CD14-positive monocyte (primary cell): ENCODE measurements at regions not wholly inside any gene's neighbourhood (a gene's known extent, or its start where the extent isn't known, plus 50 kb on each side); places are given as distances from the start of the nearest gene placed in this dataset.

ENCODE experiments used
- DNase-seq, 3 donors: peaks; one replicate each; pipeline ENCODE4 v3.0.0-alpha.2; 2011 to 2022
- H2AFZ ChIP-seq: 2 replicates; pipeline ENCODE4 v1.6.0; 2012; ENCODE audit warnings: mild to moderate bottlenecking, low read depth, low read length, inconsistent platforms; ENCODE audit not compliant: insufficient read depth, poor library complexity, severe bottlenecking
- H3K27ac ChIP-seq, 2 donors: 1 replicate in 1 of 2; 2 replicates in 1 of 2; pipeline ENCODE4 v1.5.1; 2012 to 2013; ENCODE audit warnings: low read length in 2 of 2, control low read depth in 1 of 2, inconsistent platforms in 1 of 2, low read depth in 1 of 2, mild to moderate bottlenecking in 1 of 2
- H3K27me3 ChIP-seq, 2 donors: one replicate each; pipeline versions ENCODE4 v1.6.0 to v1.6.1; 2011 to 2013; ENCODE audit warnings: low read length in 2 of 2; ENCODE audit not compliant: control insufficient read depth in 2 of 2, insufficient read depth in 2 of 2
- H3K36me3 ChIP-seq, 2 donors: replicated peaks in 1 of 2; 1 replicate in 1 of 2; 2 replicates in 1 of 2; pipeline versions ENCODE4 v1.5.1 to v1.6.1; 2012 to 2013; ENCODE audit warnings: low read length in 2 of 2, control low read depth in 1 of 2, inconsistent platforms in 1 of 2, mild to moderate bottlenecking in 1 of 2; ENCODE audit not compliant: insufficient read depth in 2 of 2, control insufficient read depth in 1 of 2
- H3K4me1 ChIP-seq, 2 donors: 1 replicate in 1 of 2; 2 replicates in 1 of 2; pipeline versions ENCODE4 v1.5.1 to v1.6.1; 2012 to 2013; ENCODE audit warnings: low read length in 2 of 2, control low read depth in 1 of 2, inconsistent platforms in 1 of 2, mild to moderate bottlenecking in 1 of 2, moderate library complexity in 1 of 2; ENCODE audit not compliant: insufficient read depth in 2 of 2, control insufficient read depth in 1 of 2
- H3K4me2 ChIP-seq: replicated peaks from 2 replicates; pipeline ENCODE3; 2012; ENCODE audit warnings: low read length, moderate library complexity, mild to moderate bottlenecking; ENCODE audit not compliant: poor library complexity, severe bottlenecking; ENCODE audit errors: extremely low read depth
- H3K4me3 ChIP-seq, 3 experiments: fragments of 200-600 bp in 1 of 3; sonication (generic) in 1 of 3; replicated peaks in 1 of 3; 1 replicate in 2 of 3; 2 replicates in 1 of 3; pipeline ENCODE4 v1.5.1; 2011 to 2013; ENCODE audit warnings: low read length in 3 of 3, mild to moderate bottlenecking in 3 of 3, control low read depth in 2 of 3, low read depth in 2 of 3, inconsistent platforms in 1 of 3, moderate library complexity in 1 of 3
- H3K79me2 ChIP-seq: 2 replicates; pipeline ENCODE4 v1.6.0; 2012; ENCODE audit warnings: mild to moderate bottlenecking, control low read depth, inconsistent platforms, low read length, moderate library complexity; ENCODE audit not compliant: insufficient read depth
- H3K9ac ChIP-seq: 2 replicates; pipeline ENCODE4 v1.6.0; 2017; ENCODE audit warnings: low read length, mild to moderate bottlenecking; ENCODE audit not compliant: insufficient read depth, poor library complexity, severe bottlenecking
- H3K9me3 ChIP-seq, 2 donors: replicated peaks in 1 of 2; 1 replicate in 1 of 2; 2 replicates in 1 of 2; pipeline versions ENCODE4 v1.5.1 to v1.6.1; 2012 to 2013; ENCODE audit warnings: low read length in 2 of 2, control low read depth in 1 of 2; ENCODE audit not compliant: control insufficient read depth in 1 of 2, insufficient read depth in 1 of 2
- H4K20me1 ChIP-seq: 2 replicates; pipeline ENCODE4 v1.6.0; 2012; ENCODE audit warnings: mild to moderate bottlenecking, low read length, control low read depth, moderate library complexity; ENCODE audit not compliant: insufficient read depth
- H3K27ac Mint-ChIP-seq, 7 donors: one replicate each; pipeline ENCODE4 v1.8.0; 2020; ENCODE audit warnings: mild to moderate bottlenecking in 7 of 7, mixed read lengths in 7 of 7, moderate library complexity in 6 of 7, inconsistent platforms in 2 of 7
- H3K27me3 Mint-ChIP-seq, 3 donors: one replicate each; pipeline ENCODE4 v1.8.0; 2021 to 2022; ENCODE audit warnings: low read depth in 3 of 3, mild to moderate bottlenecking in 3 of 3, mixed read lengths in 3 of 3, moderate library complexity in 3 of 3, inconsistent platforms in 1 of 3
- H3K36me3 Mint-ChIP-seq, 2 donors: one replicate each; pipeline ENCODE4 v1.8.0; 2020; ENCODE audit warnings: mixed read lengths in 2 of 2, inconsistent platforms in 1 of 2, mild to moderate bottlenecking in 1 of 2
- H3K4me1 Mint-ChIP-seq: one replicate; pipeline ENCODE4 v1.8.0; 2020; ENCODE audit warnings: mild to moderate bottlenecking, mixed read lengths
- H3K4me3 Mint-ChIP-seq, 2 donors: one replicate each; pipeline ENCODE4 v1.8.0; 2020; ENCODE audit warnings: mild to moderate bottlenecking in 2 of 2, mixed read lengths in 2 of 2, moderate library complexity in 1 of 2
- H3K9me3 Mint-ChIP-seq, 7 donors: one replicate each; pipeline ENCODE4 v1.8.0; 2020 to 2022; ENCODE audit warnings: mixed read lengths in 7 of 7, mild to moderate bottlenecking in 6 of 7, moderate library complexity in 6 of 7, inconsistent platforms in 2 of 7
- WGBS: methylation state at CpG from one replicate; pipeline ENCODE4 v1.1.5; 2013; ENCODE audit warnings: missing lambda C conversion rate; ENCODE audit not compliant: insufficient coverage; 5-methylcytosine and 5-hydroxymethylcytosine counted together
- intact Hi-C, 2 donors: fragments of 100-400 bp; cut with micrococcal nuclease; formaldehyde crosslinking; loops; one replicate each; pipeline versions ENCODE4 v1.15.0 to v1.15.1; 2023
- TF ChIP-seq, protein P1 (sequence below): fragments of 200-600 bp; IDR thresholded peaks from one replicate; pipeline ENCODE4 v1.8.0; 2022; ENCODE audit warnings: antibody characterized with exemption, mild to moderate bottlenecking

DNA sequence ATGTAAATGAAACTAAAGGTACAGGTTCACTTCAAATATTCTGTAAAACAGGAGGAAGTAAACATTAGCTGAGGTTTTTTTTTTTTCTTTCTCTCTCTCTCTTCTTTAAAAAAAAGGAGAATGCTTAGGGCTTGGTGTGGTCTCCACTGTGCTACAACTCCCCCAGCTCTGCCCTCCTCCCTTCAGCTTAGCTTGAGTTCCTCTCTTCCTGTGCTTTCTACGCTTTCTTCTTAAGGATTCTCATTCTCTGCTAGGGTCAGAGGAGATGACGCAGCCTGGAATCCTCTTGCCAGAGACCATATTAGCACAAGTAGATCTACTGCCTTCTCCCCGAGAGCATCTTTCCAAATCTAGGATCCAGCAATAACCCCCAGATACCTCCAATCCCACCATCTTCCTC lies 69.1 kb upstream of the SNRK start:
- Histone ChIP-seq H3K4me3 (no peak overlapping the region), H3K9me3 (no peaks in the 10 kb centered on the region), H3K27ac (no peak overlapping the region), H3K4me1 (no peaks in the 10 kb centered on the region), H3K4me2 (no peak overlapping the region), H3K27me3 (no peaks in the 10 kb centered on the region), H3K36me3 (no peaks in the 10 kb centered on the region), H2AFZ (no peak overlapping the region), H4K20me1 (no peaks in the 10 kb centered on the region), H3K79me2 (no peaks in the 10 kb centered on the region), H3K9ac (no peak overlapping the region)
- DNase-seq: no peak
- intact Hi-C loops: no loop called here
- H3K36me3 Mint-ChIP-seq: no peaks in the 10 kb centered on the region
- H3K27me3 Mint-ChIP-seq: peaks cover 1 to 3% (median 2%) of the 10 kb centered on the region in 3 donors
- 82% methylated on average over 3 of the region's 3 CpGs for WGBS
- H3K4me1 Mint-ChIP-seq: peaks cover 5% of the 10 kb centered on the region
- H3K4me3 Mint-ChIP-seq: no peak overlapping the region
- H3K9me3 Mint-ChIP-seq: no peaks in the 10 kb centered on the region
- no peak overlapping the region for H3K27ac Mint-ChIP-seq
- TF ChIP-seq, protein P1, sequence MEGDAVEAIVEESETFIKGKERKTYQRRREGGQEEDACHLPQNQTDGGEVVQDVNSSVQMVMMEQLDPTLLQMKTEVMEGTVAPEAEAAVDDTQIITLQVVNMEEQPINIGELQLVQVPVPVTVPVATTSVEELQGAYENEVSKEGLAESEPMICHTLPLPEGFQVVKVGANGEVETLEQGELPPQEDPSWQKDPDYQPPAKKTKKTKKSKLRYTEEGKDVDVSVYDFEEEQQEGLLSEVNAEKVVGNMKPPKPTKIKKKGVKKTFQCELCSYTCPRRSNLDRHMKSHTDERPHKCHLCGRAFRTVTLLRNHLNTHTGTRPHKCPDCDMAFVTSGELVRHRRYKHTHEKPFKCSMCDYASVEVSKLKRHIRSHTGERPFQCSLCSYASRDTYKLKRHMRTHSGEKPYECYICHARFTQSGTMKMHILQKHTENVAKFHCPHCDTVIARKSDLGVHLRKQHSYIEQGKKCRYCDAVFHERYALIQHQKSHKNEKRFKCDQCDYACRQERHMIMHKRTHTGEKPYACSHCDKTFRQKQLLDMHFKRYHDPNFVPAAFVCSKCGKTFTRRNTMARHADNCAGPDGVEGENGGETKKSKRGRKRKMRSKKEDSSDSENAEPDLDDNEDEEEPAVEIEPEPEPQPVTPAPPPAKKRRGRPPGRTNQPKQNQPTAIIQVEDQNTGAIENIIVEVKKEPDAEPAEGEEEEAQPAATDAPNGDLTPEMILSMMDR: no peak

DNA sequence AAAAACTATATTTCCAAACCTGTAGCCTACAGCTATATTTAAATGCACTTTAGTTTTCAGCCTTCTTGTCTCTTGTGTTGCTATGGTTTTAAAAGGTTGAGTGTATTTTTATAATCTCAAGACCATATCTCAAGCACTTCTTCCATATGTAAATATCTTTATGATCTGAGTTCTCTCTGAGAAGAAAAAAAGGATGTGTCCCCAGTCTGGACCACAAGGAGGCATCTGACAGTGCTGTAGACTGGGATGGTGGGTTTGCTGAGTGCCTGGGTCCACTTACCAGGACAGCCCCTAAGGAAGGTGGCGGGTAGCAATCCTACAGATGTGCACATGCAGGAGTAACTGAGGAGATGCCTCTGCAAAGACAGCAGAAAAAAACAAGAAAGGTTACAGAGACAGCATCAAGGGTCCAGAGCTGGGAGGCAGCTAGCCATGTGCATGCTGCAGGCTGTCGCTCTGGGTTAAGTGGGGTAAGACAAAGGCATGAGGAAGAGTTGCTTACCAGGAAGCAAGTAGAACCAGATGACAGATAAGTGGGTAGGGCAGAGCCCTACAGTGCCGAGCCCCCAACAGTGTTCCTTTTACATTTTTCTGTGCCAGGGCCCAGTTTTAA lies 70.6 kb upstream of the SNRK start:
- Histone ChIP-seq H2AFZ (no peak overlapping the region), H3K4me1 (no peaks in the 10 kb centered on the region), H3K4me3 (no peak overlapping the region), H3K36me3 (no peaks in the 10 kb centered on the region), H3K79me2 (no peaks in the 10 kb centered on the region), H4K20me1 (no peaks in the 10 kb centered on the region), H3K9ac (no peak overlapping the region), H3K9me3 (no peaks in the 10 kb centered on the region), H3K4me2 (no peak overlapping the region), H3K27me3 (no peaks in the 10 kb centered on the region), H3K27ac (no peak overlapping the region)
- Mint-ChIP-seq H3K27ac (no peak overlapping the region), H3K9me3 (no peaks in the 10 kb centered on the region), H3K36me3 (no peaks in the 10 kb centered on the region), H3K4me3 (no peak overlapping the region), H3K4me1 (peaks cover 5% of the 10 kb centered on the region), H3K27me3 (peaks cover 1 to 3% (median 2%) of the 10 kb centered on the region in 3 donors)
- intact Hi-C loops: no loop called here
- TF ChIP-seq, protein P1: peak; percentile 13
- 90% methylated on average over 3 of the region's 3 CpGs for WGBS
- DNase-seq: peak in 1 of 3 donors; percentile 10
